Endothelial cell (in vitro differentiated cells): ENCODE measurements at regions not wholly inside any gene's neighbourhood (a gene's known extent, or its start where the extent isn't known, plus 50 kb on each side); places are given as distances from the start of the nearest gene placed in this dataset.

Source experiments
- DNase-seq: peaks from one replicate; pipeline ENCODE4 v3.0.0; 2021; ENCODE audit warnings: low spot score
- H3K27ac Mint-ChIP-seq: one replicate; pipeline ENCODE4 v1.8.0; 2021; ENCODE audit warnings: mixed read lengths, inconsistent platforms; ENCODE audit not compliant: unreplicated experiment
- H3K27me3 Mint-ChIP-seq: one replicate; pipeline ENCODE4 v1.8.0; 2021; ENCODE audit warnings: mild to moderate bottlenecking, moderate library complexity, mixed read lengths, inconsistent platforms; ENCODE audit not compliant: unreplicated experiment
- H3K36me3 Mint-ChIP-seq: one replicate; pipeline ENCODE4 v1.8.0; 2021; ENCODE audit warnings: mild to moderate bottlenecking, low read depth, mixed read lengths, inconsistent platforms; ENCODE audit not compliant: unreplicated experiment
- H3K4me1 Mint-ChIP-seq: one replicate; pipeline ENCODE4 v1.8.0; 2021; ENCODE audit warnings: mild to moderate bottlenecking, mixed read lengths, inconsistent platforms; ENCODE audit not compliant: unreplicated experiment
- H3K4me3 Mint-ChIP-seq: one replicate; pipeline ENCODE4 v1.8.0; 2021; ENCODE audit warnings: mild to moderate bottlenecking, mixed read lengths, inconsistent platforms; ENCODE audit not compliant: unreplicated experiment
- H3K9me3 Mint-ChIP-seq: one replicate; pipeline ENCODE4 v1.8.0; 2021; ENCODE audit warnings: mixed read lengths, inconsistent platforms; ENCODE audit not compliant: unreplicated experiment
- CTCF ChIP-seq: fragments of 200-600 bp; sonication (generic); IDR thresholded peaks from one replicate; pipeline ENCODE4 v1.5.0; 2021; ENCODE audit warnings: antibody characterized with exemption; ENCODE audit not compliant: unreplicated experiment

GRCh38 chr22:22345781-22346180, 101.2 kb downstream of the VPREB1 start:
- TF ChIP-seq CTCF: no peak
- peaks cover 7% of the 10 kb centered on the region for H3K27me3 Mint-ChIP-seq
- no peaks in the 10 kb centered on the region for H3K36me3 Mint-ChIP-seq
- DNase-seq: no peak
- no peak overlapping the region for H3K27ac Mint-ChIP-seq
- no peak overlapping the region for H3K4me3 Mint-ChIP-seq
- peaks cover 10% of the 10 kb centered on the region for H3K4me1 Mint-ChIP-seq
- H3K9me3 Mint-ChIP-seq: no peaks in the 10 kb centered on the region

GRCh38 chr22:22346401-22347107, 102.0 kb downstream of the VPREB1 start:
- no peak for TF ChIP-seq CTCF
- DNase-seq: no peak
- Mint-ChIP-seq H3K36me3 (no peaks in the 10 kb centered on the region), H3K9me3 (no peaks in the 10 kb centered on the region), H3K27ac (no peak overlapping the region), H3K4me1 (peaks cover 10% of the 10 kb centered on the region), H3K27me3 (peaks cover 7% of the 10 kb centered on the region), H3K4me3 (no peak overlapping the region)

DNA sequence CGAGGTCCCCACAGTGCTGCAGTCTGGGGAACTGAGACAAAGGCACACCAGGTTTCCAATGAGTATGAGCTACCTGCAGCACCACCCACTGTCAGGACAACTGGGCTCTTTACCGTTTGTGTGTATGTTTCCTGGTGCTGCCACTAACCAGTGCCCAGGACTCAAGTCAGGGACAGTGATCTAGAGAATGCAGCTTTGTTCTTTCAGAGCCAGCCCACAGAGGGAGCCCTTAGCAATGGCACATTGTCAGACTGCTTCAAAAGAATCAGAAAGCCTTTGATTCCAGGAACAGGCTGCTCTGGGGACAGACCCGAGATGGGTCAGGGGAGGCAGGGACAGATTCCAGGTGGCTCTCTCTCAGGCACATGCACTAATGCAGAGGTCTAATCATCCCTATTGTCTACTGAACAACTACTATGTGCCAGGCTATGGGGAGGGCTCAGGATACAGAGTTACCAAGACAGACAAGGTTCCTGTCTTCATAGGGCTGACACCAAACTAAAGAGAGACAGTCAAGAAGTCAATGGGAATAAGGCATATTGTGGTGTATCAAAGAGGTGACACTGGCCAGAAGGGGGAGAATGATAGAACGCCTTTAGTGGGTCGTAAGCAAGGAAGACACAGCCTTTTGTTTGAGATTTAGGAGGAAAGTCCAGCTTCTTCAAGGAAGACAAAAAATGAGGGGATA, 103.7 kb downstream of the VPREB1 start:
- no peak for TF ChIP-seq CTCF
- peaks cover 10% of the 10 kb centered on the region for H3K4me1 Mint-ChIP-seq
- no peak overlapping the region for H3K27ac Mint-ChIP-seq
- peaks cover 11% of the 10 kb centered on the region for H3K27me3 Mint-ChIP-seq
- H3K4me3 Mint-ChIP-seq: no peak overlapping the region
- peak; percentile 30 for DNase-seq
- H3K9me3 Mint-ChIP-seq: no peaks in the 10 kb centered on the region
- no peaks in the 10 kb centered on the region for H3K36me3 Mint-ChIP-seq

DNA sequence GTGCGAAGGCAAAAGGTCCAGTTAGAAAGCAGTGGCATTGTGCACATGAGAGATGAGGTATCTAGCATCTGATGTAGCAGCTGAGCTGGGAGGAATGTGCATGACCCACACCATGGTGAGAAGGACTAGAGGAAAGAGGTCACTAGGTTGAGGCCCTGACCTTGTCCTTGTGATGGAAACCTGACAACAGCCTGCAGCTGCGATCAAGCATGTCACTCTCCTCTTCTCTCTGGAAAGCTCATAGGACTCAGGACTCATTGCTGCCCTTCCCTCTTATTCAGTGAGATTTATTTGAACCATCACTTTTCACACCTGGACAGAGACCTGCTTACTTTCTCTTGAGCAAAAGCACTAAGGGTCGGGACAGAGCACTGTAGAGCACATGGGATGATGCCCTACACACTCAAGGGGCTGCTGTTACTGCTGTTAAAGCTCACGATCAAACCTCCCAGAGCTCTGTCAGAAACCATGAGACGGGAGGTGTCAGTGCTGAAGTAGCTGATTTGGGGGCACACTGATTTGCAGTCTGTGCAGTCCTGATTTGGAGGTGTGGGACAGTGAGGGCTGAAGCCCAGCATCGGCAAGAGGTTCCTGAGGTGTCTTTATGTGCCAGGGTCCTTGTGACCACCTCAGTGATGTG, 104.3 kb downstream of the VPREB1 start:
- Mint-ChIP-seq H3K9me3 (no peaks in the 10 kb centered on the region), H3K4me3 (no peak overlapping the region), H3K27ac (no peak overlapping the region)

More for the DNA sequence above, 104.3 kb downstream of the VPREB1 start:
- Mint-ChIP-seq H3K4me1 (peaks cover 5% of the 10 kb centered on the region), H3K36me3 (no peaks in the 10 kb centered on the region), H3K27me3 (peaks cover 11% of the 10 kb centered on the region)
- no peak for DNase-seq
- TF ChIP-seq CTCF: no peak
